Upper lobe of left lung (tissue), 4 donors: ENCODE measurements at regions not wholly inside any gene's neighbourhood (a gene's known extent, or its start where the extent isn't known, plus 50 kb on each side); places are given as distances from the start of the nearest gene placed in this dataset.

ENCODE experiments used
- CTCF ChIP-seq, 6 experiments: fragments of 450-650 bp in 4 of 6; fragments of 200-600 bp in 2 of 6; sonication (generic) in 2 of 6; IDR thresholded peaks; one replicate each; pipeline ENCODE4 v1.5.1; 2016 to 2019; ENCODE audit warnings: antibody characterized with exemption in 6 of 6
- EP300 ChIP-seq, 4 donors: sonication (generic); formaldehyde crosslinking; IDR thresholded peaks; one replicate each; pipeline ENCODE4 v1.5.1; 2017; ENCODE audit warnings: antibody characterized with exemption in 4 of 4, control low read depth in 2 of 4
- POLR2A ChIP-seq, 4 donors: fragments of 450-650 bp; IDR thresholded peaks; one replicate each; pipeline ENCODE4 v1.5.1; 2016 to 2017; ENCODE audit warnings: antibody characterized with exemption in 4 of 4, mild to moderate bottlenecking in 2 of 4
- POLR2AphosphoS5 ChIP-seq, 2 donors: sonication (generic); formaldehyde crosslinking; IDR thresholded peaks; one replicate each; pipeline ENCODE4 v1.5.1; 2017; ENCODE audit warnings: antibody characterized with exemption in 2 of 2

DNA sequence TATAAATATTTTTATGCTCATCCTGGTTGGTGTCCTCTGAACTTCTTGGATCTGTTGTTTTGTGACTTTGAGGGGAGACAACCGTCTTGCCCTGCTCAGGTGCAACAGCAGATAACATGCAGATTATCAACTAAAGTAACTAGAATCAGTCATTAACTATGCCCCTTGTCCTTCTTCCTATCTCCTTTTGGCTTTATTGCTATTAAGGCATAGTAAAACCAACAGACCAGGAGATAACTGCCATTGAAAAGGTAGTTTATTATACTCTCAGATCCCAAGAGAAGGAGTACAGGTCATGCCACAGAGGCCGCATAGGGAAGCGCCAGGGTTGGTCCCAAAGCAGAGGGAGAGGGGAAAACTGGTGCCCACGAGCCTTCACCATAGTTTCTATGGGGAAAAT, 418.2 kb downstream of the GJA1 start:
- no peak for TF ChIP-seq POLR2AphosphoS5 (IDR thresholded peaks at IDR 0.05)
- TF ChIP-seq CTCF (IDR thresholded peaks at IDR 0.05) = no peak
- TF ChIP-seq POLR2A (IDR thresholded peaks at IDR 0.05) = no peak
- no peak for TF ChIP-seq EP300 (IDR thresholded peaks at IDR 0.05)
